ENCODE measurements at regions not wholly inside any gene's neighbourhood (a gene's known extent, or its start where the extent isn't known, plus 50 kb on each side); places are given as distances from the start of the nearest gene placed in this dataset.

DNA sequence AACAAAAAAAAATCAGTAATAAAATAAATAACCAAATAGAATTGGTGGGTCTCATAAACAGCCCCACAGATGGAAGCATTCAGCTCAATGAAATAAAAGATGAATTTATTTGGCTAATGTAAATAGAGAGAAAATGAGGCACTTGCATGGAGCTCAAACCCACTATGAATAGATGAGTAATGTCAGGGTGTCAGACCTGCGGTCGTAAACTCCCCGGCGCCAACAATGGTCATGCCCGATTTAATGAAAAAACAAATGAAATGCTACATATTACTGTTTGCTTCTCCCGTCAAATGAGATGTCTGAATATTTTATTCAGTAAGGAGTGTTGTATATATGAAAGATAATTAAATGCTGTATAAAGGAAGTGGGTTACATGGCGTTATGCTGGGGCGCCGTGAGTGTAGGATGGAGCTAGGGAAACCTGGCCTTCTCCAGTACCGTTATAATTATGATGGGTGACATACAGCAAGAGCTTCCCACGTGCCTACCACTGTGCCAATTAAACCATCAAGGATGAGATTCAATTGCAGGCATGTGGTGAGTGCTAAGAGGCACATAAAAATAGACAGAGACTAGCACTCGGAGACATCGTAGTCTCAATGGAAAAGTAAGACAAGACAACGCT lies 648.1 kb downstream of the BCL11B start:
- no peak for DNase-seq

DNA sequence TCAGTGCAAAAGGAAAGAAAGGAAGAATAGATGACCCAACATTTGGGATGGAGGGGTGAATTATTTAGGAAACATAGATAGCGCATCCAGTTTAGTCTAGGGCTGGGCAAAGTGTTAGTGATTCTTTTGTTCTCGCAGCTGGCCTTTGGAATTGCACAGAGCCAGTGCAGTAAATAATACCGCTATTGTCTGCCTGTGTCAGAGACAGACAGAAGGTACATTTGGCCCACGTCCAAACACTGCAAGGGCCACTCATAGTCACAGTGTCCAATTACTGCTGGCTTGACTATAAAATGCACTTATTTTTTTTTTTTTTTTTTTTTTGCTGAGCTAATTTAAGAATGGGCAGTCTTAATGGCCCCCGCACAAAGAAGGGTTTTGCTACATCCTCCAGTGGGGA lies 638.6 kb downstream of the BCL11B start:
- peak; percentile 44 for DNase-seq

DNA sequence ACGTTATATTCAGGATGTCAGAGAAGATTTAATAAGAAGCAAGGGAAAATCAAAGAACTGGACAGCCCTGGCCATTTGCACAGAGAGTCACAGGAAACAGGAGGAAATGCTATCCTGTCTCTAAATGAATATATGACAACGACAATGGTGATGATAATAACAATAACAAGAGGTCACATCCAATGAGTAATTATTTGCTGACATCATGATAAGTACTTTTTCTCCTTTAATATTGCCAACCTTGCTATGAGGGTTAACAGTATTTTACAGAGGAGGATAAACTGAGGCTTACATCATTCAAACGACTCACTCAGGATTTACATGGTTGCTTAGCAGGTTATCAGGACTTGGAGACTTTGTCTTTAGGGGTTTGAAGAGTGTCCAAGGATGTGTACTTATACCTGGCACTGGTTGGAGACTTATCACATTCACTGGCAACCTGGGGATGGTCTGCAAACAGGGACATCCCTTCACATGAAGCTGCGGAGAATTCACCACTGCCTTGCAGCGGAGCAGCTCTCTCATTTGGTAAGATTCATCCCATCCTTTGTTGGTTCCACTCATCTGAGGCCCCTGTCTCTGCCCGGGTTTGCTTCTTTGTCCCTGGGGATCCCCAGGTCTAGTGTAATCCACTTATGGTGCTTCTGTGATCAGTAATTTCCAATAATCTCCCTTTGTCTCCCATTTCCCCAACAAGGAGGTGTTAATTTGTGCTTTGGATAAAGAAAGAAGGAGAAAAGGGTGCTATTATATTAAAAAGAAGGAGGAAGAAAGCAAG lies 637.8 kb downstream of the BCL11B start:
- DNase-seq: no peak

DNA sequence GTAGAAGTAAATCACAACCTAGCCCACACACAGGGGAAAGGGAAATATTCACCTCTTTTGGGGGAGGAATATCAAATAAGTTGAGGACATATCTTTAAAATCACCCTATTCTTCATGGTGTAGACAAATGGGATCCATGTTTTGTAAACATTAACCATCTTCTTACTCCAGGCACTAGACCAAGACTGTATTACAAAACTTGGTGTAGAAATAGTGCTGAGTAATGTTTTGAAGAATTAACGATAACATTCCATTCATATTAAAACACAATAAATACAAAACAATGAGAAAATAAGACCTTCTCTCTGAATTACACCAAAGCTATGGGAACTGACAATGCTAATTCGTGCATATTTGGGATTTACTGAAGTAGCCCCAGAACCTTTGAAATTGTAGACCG lies 633.6 kb downstream of the BCL11B start:
- no peak for DNase-seq

DNA sequence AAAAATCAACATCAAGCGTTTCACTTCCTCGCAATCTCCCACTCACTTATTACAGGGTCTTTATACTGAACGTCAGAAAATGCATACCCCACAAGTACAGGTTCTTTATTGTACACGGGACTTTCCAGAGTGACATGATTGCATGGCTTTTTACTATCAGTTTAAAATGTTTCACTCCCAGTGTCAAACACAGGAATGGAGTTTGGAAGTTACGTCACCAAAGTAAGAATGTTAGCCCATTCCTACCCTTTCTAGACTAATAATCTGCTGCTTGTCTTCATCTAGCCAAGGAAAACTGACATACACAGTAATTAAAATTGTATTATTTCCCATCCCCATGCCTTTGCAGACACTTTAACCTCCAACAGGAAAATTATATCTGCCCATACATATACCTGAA lies 624.2 kb downstream of the BCL11B start:
- DNase-seq: no peak

DNA sequence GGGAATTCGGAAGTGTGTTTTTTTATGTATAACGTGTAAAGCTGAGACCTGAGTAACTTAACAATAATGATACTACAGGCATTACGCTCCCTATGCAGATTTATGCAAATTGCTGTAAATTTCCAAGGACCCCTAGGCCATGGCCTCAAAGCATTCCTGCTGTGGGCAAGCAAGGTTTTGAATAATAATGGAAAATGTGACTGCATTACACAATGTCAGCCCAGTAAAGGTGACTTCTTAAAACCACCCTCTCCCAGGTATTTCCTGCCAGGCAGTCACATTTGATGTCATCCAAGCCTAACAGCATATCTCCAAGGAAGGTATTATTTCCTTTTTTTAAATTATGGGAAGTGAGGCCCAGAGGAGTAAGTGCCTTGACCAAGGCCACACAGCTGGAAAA lies 621.0 kb downstream of the BCL11B start:
- no peak for DNase-seq

DNA sequence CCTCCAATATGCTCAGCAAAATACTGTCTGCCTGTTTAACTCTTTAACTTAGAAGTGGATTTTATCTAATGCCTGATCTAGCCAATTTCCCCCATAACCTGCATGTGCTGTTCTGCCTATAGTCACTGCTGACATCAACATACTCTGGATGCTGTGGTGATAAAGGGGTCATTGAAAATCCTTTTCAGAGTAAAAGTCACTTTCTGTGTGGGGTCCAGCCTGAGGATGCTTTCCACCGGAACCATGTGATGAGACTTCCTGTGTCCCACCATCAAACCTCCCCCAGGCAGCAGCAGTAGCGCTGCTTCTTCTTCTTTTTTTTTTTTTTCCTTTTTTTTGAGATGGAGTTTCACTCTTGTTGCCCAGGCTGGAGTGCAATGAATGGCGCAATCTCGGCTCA lies 607.0 kb downstream of the BCL11B start:
- DNase-seq: no peak

DNA sequence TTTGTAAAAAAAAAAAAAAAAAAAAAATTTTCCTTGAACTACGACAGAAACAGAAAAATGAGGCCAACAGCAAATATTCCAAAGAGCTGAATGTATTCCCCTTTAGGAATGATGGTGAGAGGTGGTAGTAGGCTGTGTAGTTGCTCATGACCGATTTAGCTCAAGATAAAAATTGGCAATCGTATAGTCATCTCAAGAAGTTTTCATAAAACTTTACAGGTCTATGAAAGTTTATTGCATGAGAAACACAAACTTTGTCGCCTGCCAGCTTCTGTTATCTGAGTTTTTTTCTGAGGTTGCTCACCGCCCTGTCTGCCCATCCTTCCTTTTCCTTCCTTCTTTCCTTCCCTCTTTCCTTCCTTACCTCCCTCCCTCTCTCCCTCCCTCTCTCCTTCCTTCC lies 605.5 kb downstream of the BCL11B start:
- DNase-seq: no peak

DNA sequence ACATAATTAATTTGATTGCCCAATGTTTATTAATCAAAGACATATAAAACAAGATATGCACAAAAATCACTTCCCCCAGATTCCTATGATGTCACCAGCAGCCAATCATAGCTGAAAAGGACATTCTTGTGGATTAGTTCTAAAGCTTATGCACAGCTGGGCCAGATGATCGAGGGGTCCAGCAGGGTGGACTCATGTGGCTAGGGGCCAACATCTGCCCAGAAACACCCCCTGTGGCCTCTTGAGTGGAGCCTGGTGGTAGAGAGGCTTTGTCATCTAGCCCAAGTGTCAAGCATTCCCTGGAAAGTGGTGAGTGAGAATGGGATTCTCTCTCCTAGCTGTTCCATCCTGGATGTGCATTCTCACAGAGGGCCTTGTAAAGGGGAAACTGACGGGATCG lies 590.0 kb downstream of the BCL11B start:
- DNase-seq: no peak

DNA sequence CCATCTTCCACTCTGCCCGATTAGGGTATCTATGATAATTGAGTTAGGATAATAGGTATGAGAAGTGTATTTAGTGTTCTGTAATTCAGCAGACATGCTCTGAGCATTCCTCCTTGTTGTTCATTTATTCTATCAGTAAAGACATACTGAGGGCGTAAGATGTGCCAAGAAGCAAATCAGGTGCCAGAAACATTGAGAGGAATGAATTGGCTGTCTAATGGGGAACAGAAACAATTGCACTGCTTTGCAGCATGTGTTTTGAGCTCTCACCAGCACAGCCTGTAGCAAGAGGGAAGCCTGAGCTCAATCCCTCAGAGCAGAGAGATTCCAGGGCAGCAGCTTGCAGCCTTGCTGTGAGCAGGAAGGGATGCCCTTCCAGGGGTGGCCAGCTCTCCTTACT lies 589.3 kb downstream of the BCL11B start:
- no peak for DNase-seq

DNA sequence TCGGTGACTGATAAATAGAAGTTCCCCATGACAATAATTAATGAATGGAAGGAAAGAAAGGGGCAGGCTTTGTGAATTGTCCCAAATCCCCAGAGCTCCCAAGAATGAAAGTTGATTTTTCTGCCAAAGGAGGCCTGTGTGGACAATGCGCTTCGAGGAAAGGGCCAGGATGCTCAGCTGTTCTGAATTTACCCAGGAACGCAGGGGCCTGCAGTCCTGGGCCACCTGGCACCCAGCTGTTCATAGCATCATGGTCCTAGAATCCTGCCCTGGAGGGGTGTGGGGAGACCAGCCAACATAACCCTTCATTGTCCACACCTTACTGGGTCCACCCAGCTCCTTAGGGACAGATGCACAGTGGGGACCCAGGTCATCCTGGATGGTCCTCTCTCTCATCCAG lies 587.5 kb downstream of the BCL11B start:
- no peak for DNase-seq

DNA sequence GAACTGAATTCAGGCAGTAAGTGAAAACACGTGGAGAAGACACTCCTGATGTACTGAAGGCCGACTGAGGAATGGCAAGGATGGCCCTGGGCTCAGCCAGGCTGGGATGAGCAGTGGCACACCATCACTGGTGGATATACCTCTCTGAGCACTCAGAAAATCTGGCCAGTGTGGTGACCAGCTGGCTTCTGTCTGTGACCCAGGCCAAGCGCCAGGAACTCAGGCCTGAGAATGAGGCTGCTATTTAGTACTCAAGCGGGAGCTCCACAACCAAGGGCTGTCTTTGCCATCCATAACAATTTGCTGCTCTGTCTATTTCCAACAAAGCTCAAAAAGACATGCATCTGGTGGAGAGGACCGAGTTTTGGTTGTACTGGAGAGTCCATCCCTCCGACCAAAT lies 586.3 kb downstream of the BCL11B start:
- no peak for DNase-seq

DNA sequence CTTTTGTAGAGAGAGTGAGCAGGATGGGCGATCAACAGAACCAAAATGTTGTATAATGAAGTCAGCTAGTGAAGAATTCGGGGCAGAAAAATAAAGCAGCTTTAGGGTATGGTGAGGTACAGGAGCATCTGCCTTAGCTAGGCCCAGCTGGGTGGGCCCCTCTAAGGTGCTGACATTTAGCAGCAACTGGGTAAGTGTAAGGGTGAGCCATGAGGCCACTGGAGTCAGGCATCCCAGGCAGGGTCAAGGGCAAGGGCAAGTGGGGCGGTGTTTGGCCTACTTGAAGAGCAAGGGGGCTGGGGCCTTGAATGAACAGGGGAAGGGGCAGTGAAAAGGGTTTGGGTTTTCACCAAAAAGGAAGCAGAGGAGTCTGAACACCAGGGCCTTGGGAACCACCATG lies 583.6 kb downstream of the BCL11B start:
- no peak for DNase-seq

DNA sequence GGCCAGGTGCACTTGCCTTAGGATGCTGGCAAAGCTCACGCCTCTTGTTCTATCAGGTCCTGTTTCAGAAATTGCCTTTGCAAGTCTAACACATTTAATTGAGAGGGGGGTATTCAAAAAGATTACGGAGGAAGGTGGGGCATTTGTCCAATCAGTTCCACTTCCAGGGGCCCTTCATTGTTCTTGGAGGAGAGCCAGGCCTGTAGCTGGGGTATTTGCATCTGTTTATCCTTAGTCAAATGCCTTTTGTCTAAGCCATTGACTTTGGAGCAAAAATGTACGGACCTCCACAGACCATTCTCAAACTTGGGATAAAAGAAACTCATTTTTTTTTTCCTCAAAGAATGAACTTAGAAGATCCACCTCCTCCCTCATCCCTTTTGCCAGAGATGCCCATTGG lies 582.0 kb downstream of the BCL11B start:
- no peak for DNase-seq

DNA sequence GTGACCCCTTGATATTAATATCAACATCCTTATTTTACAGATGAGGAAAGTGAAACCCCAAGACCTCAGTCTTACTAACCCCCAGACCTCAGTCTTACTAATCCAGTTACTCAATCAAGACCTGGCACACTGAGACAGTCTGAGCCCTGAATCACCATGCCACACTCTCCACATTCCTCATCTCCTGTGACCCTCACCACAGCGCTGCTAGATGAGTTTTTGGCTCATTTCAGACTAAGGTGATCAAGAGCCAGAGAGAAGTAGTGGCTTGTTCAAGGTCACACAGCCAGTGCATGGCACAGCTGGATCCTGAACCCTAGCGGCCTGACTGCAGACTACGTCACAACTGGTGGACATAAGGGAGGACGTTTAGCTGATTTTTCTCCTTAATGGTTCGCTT lies 579.2 kb downstream of the BCL11B start:
- no peak for DNase-seq

DNA sequence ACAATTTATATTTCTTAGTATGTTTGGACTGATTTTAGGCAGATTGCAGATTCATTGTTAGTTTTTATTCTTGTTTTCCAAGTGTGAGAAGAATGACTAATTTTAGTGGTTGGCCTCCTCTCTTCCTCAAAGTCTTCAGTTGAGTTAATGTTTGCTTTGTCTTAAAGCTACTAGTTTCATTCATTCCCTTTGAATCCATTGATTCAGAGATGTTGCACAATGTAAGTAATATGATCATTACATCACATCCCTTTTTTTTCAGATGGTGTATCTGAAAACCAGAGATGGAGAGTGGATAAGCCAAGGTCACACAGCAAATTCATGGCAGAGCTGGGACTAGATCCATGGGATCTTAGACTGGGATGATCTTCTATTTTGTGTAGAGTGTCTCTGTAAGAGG lies 577.5 kb downstream of the BCL11B start:
- DNase-seq: no peak

DNA sequence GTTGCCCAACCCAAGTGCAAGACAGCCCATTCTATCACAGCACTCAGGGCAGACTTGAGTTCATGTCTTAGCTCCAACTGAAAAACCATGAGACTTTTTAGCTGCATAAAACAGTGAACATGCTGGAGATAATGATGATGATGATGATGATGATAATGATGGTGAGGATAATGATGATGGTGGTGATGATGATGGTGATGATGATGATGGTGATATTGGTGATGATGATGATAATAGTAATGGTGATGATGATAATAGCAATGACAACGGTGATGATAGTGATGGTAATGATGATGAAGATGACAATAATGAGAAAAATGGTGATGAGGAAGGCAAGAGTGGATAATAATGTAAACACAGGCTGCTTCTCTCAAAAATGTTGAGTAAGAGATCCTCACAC lies 576.2 kb downstream of the BCL11B start:
- no peak for DNase-seq

DNA sequence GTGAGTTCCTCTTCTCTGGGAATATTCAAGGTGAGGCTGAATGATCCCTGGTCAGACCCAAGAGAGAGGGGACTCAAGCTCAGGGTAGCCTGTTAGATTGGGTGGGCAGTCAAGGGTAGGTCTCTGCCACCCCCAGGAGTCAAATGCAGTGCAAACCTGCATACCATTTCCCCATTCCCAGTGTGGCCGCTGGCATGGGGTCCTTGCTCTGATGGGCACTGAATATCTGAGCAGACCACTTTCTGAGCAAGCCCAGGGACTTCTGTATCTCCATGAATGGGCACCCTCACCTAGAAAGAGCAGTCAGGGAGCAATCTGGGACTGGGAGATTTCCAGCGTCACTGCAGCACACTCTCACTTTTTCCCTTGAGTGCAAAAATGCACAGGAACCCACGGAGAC lies 573.7 kb downstream of the BCL11B start:
- no peak for DNase-seq

DNA sequence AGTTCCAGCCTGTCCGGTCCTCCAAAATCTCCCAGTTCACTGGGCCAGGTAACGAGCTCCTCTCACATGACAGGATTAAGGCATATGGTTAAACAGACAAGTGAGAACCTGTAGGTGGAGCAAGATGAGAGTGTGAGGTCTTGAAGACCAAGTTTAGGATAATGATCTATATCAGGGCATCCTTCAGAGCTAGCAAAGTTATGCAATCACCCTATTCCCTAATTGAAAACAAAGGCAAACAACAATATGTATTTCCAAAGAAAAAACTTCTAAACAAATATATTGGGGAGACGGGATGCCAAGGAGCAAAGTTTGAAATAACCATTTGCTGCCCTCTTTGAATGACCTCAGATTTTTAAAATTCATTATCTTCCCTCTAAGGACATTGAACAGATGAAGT lies 571.2 kb downstream of the BCL11B start:
- no peak for DNase-seq

DNA sequence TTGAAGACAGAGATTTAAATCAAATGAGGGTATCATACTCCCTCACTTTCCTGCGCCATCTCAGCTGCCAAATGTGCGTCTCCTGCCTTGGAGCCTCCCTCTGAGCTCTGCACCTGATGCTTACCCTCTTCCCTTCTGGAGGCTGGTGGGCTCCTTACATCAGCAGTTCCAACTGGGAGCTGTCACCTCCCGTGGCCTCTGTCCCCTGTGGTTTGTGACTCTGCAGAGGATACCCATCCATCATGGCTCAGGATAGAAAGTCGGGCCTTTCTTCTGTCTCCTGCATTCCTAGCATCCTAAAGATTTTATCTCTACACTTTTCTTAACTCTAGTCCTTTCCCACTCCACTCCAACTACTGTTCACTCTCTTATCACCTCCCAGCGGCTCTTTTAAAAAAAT lies 570.6 kb downstream of the BCL11B start:
- DNase-seq: no peak

DNA sequence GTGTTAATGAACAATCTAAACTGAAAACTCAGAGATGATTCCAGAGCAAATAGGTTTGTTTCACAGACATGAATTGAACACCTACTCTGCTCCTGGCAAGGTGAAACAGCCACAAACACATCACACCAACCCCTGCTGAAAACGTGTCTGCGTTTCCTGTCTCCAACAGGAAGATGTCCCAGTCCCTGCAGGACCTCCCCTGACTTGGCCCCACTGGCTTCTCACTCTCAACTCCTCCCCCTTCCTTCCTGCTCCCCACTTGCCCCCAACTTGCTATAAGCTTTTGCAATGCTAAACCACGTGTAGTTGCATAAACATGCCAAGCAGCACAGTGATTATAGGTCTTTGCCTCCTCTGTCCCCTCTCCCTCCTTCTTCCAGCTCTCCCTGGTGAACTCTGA lies 567.6 kb downstream of the BCL11B start:
- DNase-seq: no peak

DNA sequence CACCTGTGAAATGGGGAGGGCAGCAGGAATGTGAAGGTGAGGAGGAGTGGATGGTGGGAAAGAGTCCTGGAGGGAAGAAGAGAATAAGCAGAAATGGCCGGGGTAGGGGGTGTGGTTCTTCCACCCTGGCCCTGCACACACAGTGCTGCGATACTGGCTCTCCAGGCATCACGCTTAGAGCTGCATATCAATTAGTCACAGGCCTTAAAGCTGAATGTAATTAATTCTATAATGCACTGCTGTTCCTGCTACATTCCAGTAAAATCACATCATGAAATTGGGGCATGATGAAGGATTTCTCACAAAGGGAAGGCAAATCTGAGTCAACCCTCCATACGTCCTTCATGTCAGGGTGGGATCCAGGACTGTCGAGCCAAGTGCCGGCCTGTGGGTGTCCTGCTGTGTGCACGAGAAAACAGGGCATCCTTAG lies 566.1 kb downstream of the BCL11B start:
- no peak for DNase-seq

DNA sequence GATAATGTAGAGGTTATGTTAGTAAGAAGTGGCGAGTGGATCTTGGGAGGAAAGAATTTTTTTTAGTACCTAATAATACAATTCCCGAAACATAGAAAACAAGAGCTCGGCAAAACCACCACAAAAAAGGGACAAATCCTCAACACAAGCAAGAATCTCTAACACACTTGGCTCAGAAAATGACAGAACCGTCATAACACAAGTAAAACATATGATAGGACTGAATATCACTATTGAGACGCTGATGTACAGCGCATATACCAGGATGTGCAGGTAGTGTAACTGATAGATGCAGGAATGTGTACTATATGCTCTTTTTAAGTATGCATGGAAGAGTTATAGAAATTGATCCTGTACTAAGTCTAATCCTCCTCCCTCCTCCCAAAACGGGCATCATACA lies 564.5 kb downstream of the BCL11B start:
- no peak for DNase-seq

DNA sequence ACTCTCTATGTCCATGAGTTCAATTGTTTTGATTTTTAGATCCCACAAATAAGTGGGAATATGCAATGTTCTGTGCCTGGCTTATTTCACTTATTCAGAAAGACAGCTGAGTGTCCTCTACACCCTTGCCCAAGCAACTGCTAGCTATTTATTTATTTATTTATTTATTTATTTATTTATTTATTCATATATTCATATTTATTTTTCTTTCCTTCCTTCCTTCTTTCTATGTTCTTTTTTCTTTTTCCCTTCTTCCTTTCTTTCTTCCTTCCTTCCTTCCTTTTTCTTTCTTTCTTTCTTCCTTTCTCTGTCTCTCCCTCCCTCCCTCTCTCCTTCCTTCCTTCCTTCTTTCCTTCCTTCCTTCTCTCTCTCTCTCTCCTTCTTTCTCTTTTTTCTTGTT lies 563.4 kb downstream of the BCL11B start:
- DNase-seq: no peak

DNA sequence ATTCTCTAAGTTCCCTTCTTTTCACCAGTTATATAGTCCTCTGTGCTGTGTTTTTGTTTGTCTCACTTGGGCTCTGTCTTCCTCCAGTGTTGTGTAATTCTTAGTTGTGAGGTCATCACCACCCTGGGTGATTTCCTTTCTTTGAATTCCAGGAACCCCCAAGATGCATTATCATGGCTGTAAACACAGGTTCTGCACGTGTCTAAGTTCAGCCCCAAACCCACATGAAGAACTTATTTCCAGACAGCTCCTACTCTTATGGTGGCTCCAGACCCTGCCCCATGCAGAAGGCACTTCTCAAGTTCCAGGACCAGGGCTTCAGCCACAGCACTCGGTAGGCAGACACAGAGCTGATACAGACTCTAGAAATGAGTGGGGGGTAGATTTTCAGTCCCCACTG lies 560.5 kb downstream of the BCL11B start:
- no peak for DNase-seq
